IMR-90 (cell line): ENCODE measurements at regions not wholly inside any gene's neighbourhood (a gene's known extent, or its start where the extent isn't known, plus 50 kb on each side); places are given as distances from the start of the nearest gene placed in this dataset.

Experiments used
- CHD1 ChIP-seq: IDR thresholded peaks from 2 replicates; pipeline ENCODE4 v1.6.1; 2012; ENCODE audit warnings: low read depth, low read length, improper control_type of control experiment
- MXI1 ChIP-seq: IDR thresholded peaks from 2 replicates; pipeline ENCODE4 v1.6.1; 2012; ENCODE audit warnings: low read depth, mild to moderate bottlenecking, low read length, moderate library complexity, borderline replicate concordance
- NFE2L2 ChIP-seq: fragments of 150-350 bp; IDR thresholded peaks from 2 replicates; pipeline ENCODE4 v1.6.1; 2016; ENCODE audit warnings: low read depth, mild to moderate bottlenecking, low read length
- POLR2A ChIP-seq: IDR thresholded peaks from 2 replicates; pipeline ENCODE4 v1.6.1; 2012; ENCODE audit warnings: mild to moderate bottlenecking, low read depth, low read length
- RAD21 ChIP-seq: IDR thresholded peaks from 2 replicates; pipeline ENCODE4 v1.6.1; 2012; ENCODE audit warnings: low read length, improper control_type of control experiment
- SMC3 ChIP-seq: fragments of 150-350 bp; IDR thresholded peaks from 2 replicates; pipeline ENCODE4 v1.6.1; 2016; ENCODE audit warnings: low read depth, mild to moderate bottlenecking, antibody characterized with exemption, low read length, moderate library complexity
- TF ChIP-seq, protein P1 (sequence below): fragments of 150-350 bp; IDR thresholded peaks from 2 replicates; pipeline ENCODE4 v1.6.1; 2017; ENCODE audit warnings: mild to moderate bottlenecking, antibody characterized with exemption, low read length, low read depth
- TF ChIP-seq, protein P2 (sequence below): conservative IDR thresholded peaks from 2 replicates; pipeline ENCODE4 v1.5.1; 2012; ENCODE audit warnings: mild to moderate bottlenecking, low read depth, low read length, improper control_type of control experiment

DNA sequence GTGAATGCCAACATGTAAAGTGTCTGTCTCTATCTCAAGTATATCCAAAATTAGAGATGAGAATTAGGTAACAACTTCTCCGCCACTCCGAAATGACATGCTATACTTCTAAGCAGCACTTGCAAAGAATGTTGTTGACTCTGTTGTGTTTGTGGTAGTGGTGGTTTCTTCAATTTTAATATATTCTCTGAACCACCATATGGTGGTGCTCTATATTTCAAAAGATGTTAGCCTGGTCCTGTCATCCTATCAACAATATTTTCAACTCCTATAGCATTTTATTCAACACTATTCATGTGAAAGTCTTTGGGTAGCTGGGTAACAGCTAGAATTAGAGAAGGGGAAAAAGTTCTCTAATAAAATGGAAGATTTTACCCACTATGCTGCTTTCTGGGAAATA lies 1622.8 kb upstream of the IGFBP7 start:
- no peak for TF ChIP-seq POLR2A
- no peak for TF ChIP-seq MXI1
- peak; percentile 53 for TF ChIP-seq RAD21
- TF ChIP-seq NFE2L2: no peak
- no peak for TF ChIP-seq CHD1
- TF ChIP-seq, protein P1, sequence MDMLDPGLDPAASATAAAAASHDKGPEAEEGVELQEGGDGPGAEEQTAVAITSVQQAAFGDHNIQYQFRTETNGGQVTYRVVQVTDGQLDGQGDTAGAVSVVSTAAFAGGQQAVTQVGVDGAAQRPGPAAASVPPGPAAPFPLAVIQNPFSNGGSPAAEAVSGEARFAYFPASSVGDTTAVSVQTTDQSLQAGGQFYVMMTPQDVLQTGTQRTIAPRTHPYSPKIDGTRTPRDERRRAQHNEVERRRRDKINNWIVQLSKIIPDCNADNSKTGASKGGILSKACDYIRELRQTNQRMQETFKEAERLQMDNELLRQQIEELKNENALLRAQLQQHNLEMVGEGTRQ: no peak
- TF ChIP-seq SMC3: no peak
- TF ChIP-seq, protein P2, sequence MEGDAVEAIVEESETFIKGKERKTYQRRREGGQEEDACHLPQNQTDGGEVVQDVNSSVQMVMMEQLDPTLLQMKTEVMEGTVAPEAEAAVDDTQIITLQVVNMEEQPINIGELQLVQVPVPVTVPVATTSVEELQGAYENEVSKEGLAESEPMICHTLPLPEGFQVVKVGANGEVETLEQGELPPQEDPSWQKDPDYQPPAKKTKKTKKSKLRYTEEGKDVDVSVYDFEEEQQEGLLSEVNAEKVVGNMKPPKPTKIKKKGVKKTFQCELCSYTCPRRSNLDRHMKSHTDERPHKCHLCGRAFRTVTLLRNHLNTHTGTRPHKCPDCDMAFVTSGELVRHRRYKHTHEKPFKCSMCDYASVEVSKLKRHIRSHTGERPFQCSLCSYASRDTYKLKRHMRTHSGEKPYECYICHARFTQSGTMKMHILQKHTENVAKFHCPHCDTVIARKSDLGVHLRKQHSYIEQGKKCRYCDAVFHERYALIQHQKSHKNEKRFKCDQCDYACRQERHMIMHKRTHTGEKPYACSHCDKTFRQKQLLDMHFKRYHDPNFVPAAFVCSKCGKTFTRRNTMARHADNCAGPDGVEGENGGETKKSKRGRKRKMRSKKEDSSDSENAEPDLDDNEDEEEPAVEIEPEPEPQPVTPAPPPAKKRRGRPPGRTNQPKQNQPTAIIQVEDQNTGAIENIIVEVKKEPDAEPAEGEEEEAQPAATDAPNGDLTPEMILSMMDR: peak; percentile 37
